GM21619 (cell line): ENCODE measurements at regions not wholly inside any gene's neighbourhood (a gene's known extent, or its start where the extent isn't known, plus 50 kb on each side); places are given as distances from the start of the nearest gene placed in this dataset.
"Not testable (repeated sequence)": the region's sequence is repeated elsewhere in the genome, so short reads cannot be mapped to it uniquely, and the experiment has no call there.

Source experiments
- ATAC-seq: cut with Tn5 transposase; IDR thresholded peaks from one replicate; pipeline ENCODE4 v1.9.1; 2021; ENCODE audit not compliant: unreplicated experiment

GRCh38 chr7:4519819-4520520, 162.1 kb upstream of the FOXK1 start:
- ATAC-seq = no peak

- ATAC-seq = no peak
These were observed 158.9 kb upstream of the FOXK1 start for GRCh38 chr7:4523219-4523618.

- ATAC-seq = no peak
These were observed 158.2 kb upstream of the FOXK1 start for GRCh38 chr7:4523873-4524272.

- no peak for ATAC-seq
These were observed 156.2 kb upstream of the FOXK1 start for GRCh38 chr7:4525884-4526283.

GRCh38 chr7:4527988-4528636, 154.0 kb upstream of the FOXK1 start:
- ATAC-seq = no peak

GRCh38 chr7:4531236-4531635, 150.9 kb upstream of the FOXK1 start:
- ATAC-seq = no peak

GRCh38 chr7:4533339-4533738, 148.8 kb upstream of the FOXK1 start:
- not testable (repeated sequence) for ATAC-seq

- no peak for ATAC-seq
These were observed 132.4 kb upstream of the FOXK1 start for GRCh38 chr7:4549681-4550080.

GRCh38 chr7:4550117-4550516, 132.0 kb upstream of the FOXK1 start:
- ATAC-seq = no peak

- no peak for ATAC-seq
These were observed 129.1 kb upstream of the FOXK1 start for GRCh38 chr7:4552985-4553384.

GRCh38 chr7:4556868-4557793, 125.0 kb upstream of the FOXK1 start:
- ATAC-seq = no peak

GRCh38 chr7:4561795-4562194, 120.3 kb upstream of the FOXK1 start:
- ATAC-seq = no peak

GRCh38 chr7:4566714-4567113, 115.4 kb upstream of the FOXK1 start:
- ATAC-seq = no peak

- no peak for ATAC-seq
These were observed 107.2 kb upstream of the FOXK1 start for GRCh38 chr7:4574851-4575250.

GRCh38 chr7:4575254-4575653, 106.8 kb upstream of the FOXK1 start:
- ATAC-seq = no peak

GRCh38 chr7:4602905-4603842, 78.9 kb upstream of the FOXK1 start:
- no peak for ATAC-seq

GRCh38 chr7:4603843-4604231, 78.3 kb upstream of the FOXK1 start:
- ATAC-seq = no peak

GRCh38 chr7:4604456-4604940, 77.6 kb upstream of the FOXK1 start:
- ATAC-seq = no peak

GRCh38 chr7:4606797-4607196, 75.3 kb upstream of the FOXK1 start:
- ATAC-seq = no peak

GRCh38 chr7:4607311-4607729, 74.8 kb upstream of the FOXK1 start:
- no peak for ATAC-seq
